SK-N-MC (cell line): ENCODE measurements at regions not wholly inside any gene's neighbourhood (a gene's known extent, or its start where the extent isn't known, plus 50 kb on each side); places are given as distances from the start of the nearest gene placed in this dataset.

ENCODE experiments used
- EZH2 ChIP-seq: fragments of 200-600 bp; sonication (generic); IDR thresholded peaks from one replicate; pipeline ENCODE4 v1.6.1; 2017; ENCODE audit warnings: antibody characterized with exemption
- POLR2AphosphoS5 ChIP-seq: IDR thresholded peaks from 2 replicates; pipeline ENCODE4 v1.6.1; 2012; ENCODE audit warnings: mild to moderate bottlenecking, low read depth, low read length, borderline replicate concordance

- TF ChIP-seq POLR2AphosphoS5 (no peak), EZH2 (no peak)
Measured at GRCh38 chr2:2413525-2413924, 82.5 kb upstream of the MYT1L start.
